B cell (primary cell): ENCODE measurements at regions not wholly inside any gene's neighbourhood (a gene's known extent, or its start where the extent isn't known, plus 50 kb on each side); places are given as distances from the start of the nearest gene placed in this dataset.

Source experiments
- ATAC-seq: fragments of 200-7000 bp; cut with Tn5 transposase; one replicate; pipeline ENCODE4 v1.10.0; 2021; ENCODE audit warnings: low read depth, mild to moderate bottlenecking, moderate number of reproducible peaks, moderate library complexity
- CTCF ChIA-PET: fragments of 350-600 bp; sonication (Branson Sonifier 250); formaldehyde crosslinking; loops from one replicate; lab custom pipeline; 2021; ENCODE audit warnings: antibody characterized with exemption, inconsistent platforms; lab: Charles Lee
- POLR2A ChIA-PET: fragments of 350-600 bp; sonication (Branson Sonifier 250); formaldehyde crosslinking; loops from one replicate; lab custom pipeline; 2021; ENCODE audit warnings: antibody characterized with exemption; lab: Charles Lee
- DNase-seq: peaks from one replicate; pipeline ENCODE4 v3.0.0; 2013
- H2AFZ ChIP-seq: 2 replicates; pipeline ENCODE4 v1.6.1; 2012; ENCODE audit warnings: mild to moderate bottlenecking, low read depth, low read length; ENCODE audit not compliant: insufficient read depth, poor library complexity, severe bottlenecking
- H3K27ac ChIP-seq, 2 donors: 1 replicate in 1 of 2; 2 replicates in 1 of 2; pipeline ENCODE4 v1.5.1; 2012 to 2013; ENCODE audit warnings: low read length in 2 of 2, mild to moderate bottlenecking in 2 of 2, moderate library complexity in 1 of 2
- H3K27me3 ChIP-seq, 4 experiments: fragments of 200-600 bp in 1 of 4; sonication (generic) in 1 of 4; replicated peaks in 1 of 4; 1 replicate in 2 of 4; 2 replicates in 2 of 4; pipeline versions ENCODE4 v1.6.1 to v1.7.0; 2013 to 2016; ENCODE audit warnings: low read length in 3 of 4, mild to moderate bottlenecking in 2 of 4, mixed read lengths in 1 of 4, moderate library complexity in 1 of 4; ENCODE audit not compliant: insufficient read depth in 4 of 4, control insufficient read depth in 3 of 4; ENCODE audit errors: control extremely low read depth in 1 of 4
- H3K36me3 ChIP-seq, 2 experiments: replicated peaks in 1 of 2; 1 replicate in 1 of 2; 2 replicates in 1 of 2; pipeline versions ENCODE4 v1.6.1 to v1.7.1; 2013; ENCODE audit warnings: low read length in 1 of 2; ENCODE audit not compliant: insufficient read depth in 2 of 2, control insufficient read depth in 1 of 2; ENCODE audit errors: control extremely low read depth in 1 of 2, extremely low read depth in 1 of 2
- H3K4me1 ChIP-seq, 2 donors: fragments of 200-600 bp in 1 of 2; sonication (generic) in 1 of 2; 1 replicate in 1 of 2; 2 replicates in 1 of 2; pipeline versions ENCODE4 v1.5.1 to v1.6.1; 2013 to 2017; ENCODE audit warnings: low read length in 2 of 2; ENCODE audit not compliant: control insufficient read depth in 2 of 2, insufficient read depth in 2 of 2
- H3K4me2 ChIP-seq: replicated peaks from 2 replicates; pipeline ENCODE3; 2012; ENCODE audit warnings: mild to moderate bottlenecking, low read depth, low read length; ENCODE audit not compliant: poor library complexity, severe bottlenecking
- H3K4me3 ChIP-seq, 5 experiments: fragments of 200-600 bp in 1 of 5; sonication (generic) in 1 of 5; 1 replicate in 3 of 5; 2 replicates in 2 of 5; pipeline versions ENCODE4 v1.5.1 to v1.7.0; 2011 to 2016; ENCODE audit warnings: low read length in 4 of 5, mild to moderate bottlenecking in 4 of 5, low read depth in 2 of 5, control low read depth in 1 of 5, moderate library complexity in 1 of 5; ENCODE audit not compliant: insufficient read depth in 1 of 5; ENCODE audit errors: control extremely low read depth in 1 of 5, extremely low read depth in 1 of 5
- H3K79me2 ChIP-seq: fragments of 200-600 bp; sonication (generic); one replicate; pipeline ENCODE4 v1.6.0; 2016; ENCODE audit warnings: low read length; ENCODE audit not compliant: control insufficient read depth, insufficient read depth
- H3K9ac ChIP-seq: fragments of 200-600 bp; sonication (generic); 2 replicates; pipeline ENCODE4 v1.6.1; 2017; ENCODE audit warnings: mild to moderate bottlenecking, low read length, moderate library complexity
- H3K9me3 ChIP-seq, 3 donors: one replicate each; pipeline versions ENCODE4 v1.6.1 to v1.7.1; 2013; ENCODE audit warnings: low read length in 2 of 3; ENCODE audit not compliant: control insufficient read depth in 2 of 3, insufficient read depth in 1 of 3; ENCODE audit errors: control extremely low read depth in 1 of 3
- H4K20me1 ChIP-seq: 2 replicates; pipeline ENCODE4 v1.6.0; 2012; ENCODE audit warnings: mild to moderate bottlenecking, low read length; ENCODE audit not compliant: insufficient read depth, control insufficient read depth, poor library complexity, severe bottlenecking
- H3K27ac Mint-ChIP-seq: one replicate; pipeline ENCODE4 v1.8.0; 2021; ENCODE audit warnings: mixed read lengths
- H3K27me3 Mint-ChIP-seq: one replicate; pipeline ENCODE4 v1.8.0; 2021; ENCODE audit warnings: mixed read lengths
- H3K4me1 Mint-ChIP-seq: one replicate; pipeline ENCODE4 v1.8.0; 2021; ENCODE audit warnings: mixed read lengths
- H3K4me3 Mint-ChIP-seq: one replicate; pipeline ENCODE4 v1.8.0; 2021; ENCODE audit warnings: mixed read lengths
- H3K9me3 Mint-ChIP-seq: one replicate; pipeline ENCODE4 v1.8.0; 2022; ENCODE audit warnings: mixed read lengths; ENCODE audit not compliant: insufficient read depth
- EZH2 ChIP-seq: IDR thresholded peaks from 2 replicates; pipeline ENCODE4 v1.6.1; 2012; ENCODE audit warnings: borderline replicate concordance, low read depth, mild to moderate bottlenecking, moderate library complexity, low read length; ENCODE audit not compliant: insufficient read depth, poor library complexity, severe bottlenecking
- WGBS: methylation state at CpG from one replicate; pipeline ENCODE4 v1.1.5; 2013; ENCODE audit warnings: missing lambda C conversion rate; ENCODE audit not compliant: insufficient coverage; 5-methylcytosine and 5-hydroxymethylcytosine counted together
- intact Hi-C: fragments of 100-400 bp; cut with micrococcal nuclease; formaldehyde crosslinking; loops from one replicate; pipeline ENCODE4 v1.10.0; 2022
- TF ChIP-seq, protein P1 (sequence below): fragments of 200-600 bp; IDR thresholded peaks from one replicate; pipeline ENCODE4 v1.8.0; 2022; ENCODE audit warnings: antibody characterized with exemption, mild to moderate bottlenecking

DNA sequence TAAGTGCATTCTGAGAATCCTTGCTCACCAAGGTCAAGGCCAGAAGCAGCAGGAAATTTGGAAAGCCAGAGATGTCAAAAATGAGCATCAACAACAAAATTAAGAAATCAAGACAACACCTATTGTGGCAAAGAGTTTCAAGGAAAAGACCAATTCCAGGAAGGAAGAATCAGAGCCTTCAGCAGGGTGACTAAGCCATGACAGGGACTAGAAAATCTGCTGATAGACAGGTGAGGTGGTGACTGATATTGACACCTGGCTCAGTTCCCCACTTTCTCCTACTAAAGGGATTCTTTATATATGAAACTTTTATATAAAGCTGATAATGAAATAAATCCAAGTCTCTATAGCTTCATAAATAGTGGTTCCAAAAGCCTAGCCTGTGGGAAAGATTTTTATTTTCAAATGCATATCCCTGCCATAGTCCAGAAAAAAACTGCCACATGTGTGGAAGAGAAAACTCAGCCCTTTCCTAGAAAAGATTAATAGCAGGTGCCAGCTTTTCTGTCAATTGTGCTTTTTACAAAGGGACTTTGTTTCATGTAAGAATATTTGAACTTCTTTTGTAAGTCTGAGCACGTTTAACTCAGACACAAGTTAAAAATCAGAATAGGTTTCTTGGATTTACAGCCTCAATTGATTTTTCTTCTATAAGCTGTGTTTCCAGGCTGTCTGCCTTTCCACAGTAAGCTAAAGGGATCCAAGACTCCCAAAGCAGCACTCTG lies 81.1 kb upstream of the GRAMD2B start:
- H3K4me1 Mint-ChIP-seq: no peaks in the 10 kb centered on the region
- no peaks in the 10 kb centered on the region for H3K9me3 Mint-ChIP-seq
- Histone ChIP-seq H4K20me1 (no peaks in the 10 kb centered on the region), H3K36me3 (no peaks in the 10 kb centered on the region), H3K9me3 (no peaks in the 10 kb centered on the region), H3K4me3 (no peak overlapping the region), H2AFZ (no peak overlapping the region), H3K4me2 (no peak overlapping the region), H3K27ac (no peak overlapping the region), H3K9ac (no peak overlapping the region), H3K4me1 (no peaks in the 10 kb centered on the region), H3K27me3 (peaks cover 0 to 12% (median 5%) of the 10 kb centered on the region in 4 experiments), H3K79me2 (no peaks in the 10 kb centered on the region)
- ChIA-PET POLR2A (no interaction called here), CTCF (interaction anchor here (1.0 to 1.9 kb wide), 5 partner anchors 11 to 259 kb away, joined by 3 to 7 read pairs (median 5); partner anchors contain the start of gene PHAX)
- H3K27ac Mint-ChIP-seq: no peak overlapping the region
- no peak for ATAC-seq
- H3K4me3 Mint-ChIP-seq: no peak overlapping the region
- TF ChIP-seq EZH2: no peak
- TF ChIP-seq, protein P1, sequence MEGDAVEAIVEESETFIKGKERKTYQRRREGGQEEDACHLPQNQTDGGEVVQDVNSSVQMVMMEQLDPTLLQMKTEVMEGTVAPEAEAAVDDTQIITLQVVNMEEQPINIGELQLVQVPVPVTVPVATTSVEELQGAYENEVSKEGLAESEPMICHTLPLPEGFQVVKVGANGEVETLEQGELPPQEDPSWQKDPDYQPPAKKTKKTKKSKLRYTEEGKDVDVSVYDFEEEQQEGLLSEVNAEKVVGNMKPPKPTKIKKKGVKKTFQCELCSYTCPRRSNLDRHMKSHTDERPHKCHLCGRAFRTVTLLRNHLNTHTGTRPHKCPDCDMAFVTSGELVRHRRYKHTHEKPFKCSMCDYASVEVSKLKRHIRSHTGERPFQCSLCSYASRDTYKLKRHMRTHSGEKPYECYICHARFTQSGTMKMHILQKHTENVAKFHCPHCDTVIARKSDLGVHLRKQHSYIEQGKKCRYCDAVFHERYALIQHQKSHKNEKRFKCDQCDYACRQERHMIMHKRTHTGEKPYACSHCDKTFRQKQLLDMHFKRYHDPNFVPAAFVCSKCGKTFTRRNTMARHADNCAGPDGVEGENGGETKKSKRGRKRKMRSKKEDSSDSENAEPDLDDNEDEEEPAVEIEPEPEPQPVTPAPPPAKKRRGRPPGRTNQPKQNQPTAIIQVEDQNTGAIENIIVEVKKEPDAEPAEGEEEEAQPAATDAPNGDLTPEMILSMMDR: no peak
- no peak for DNase-seq
- WGBS: 86% methylated on average over 1 of the region's 1 CpG
- intact Hi-C loops: no loop called here
- peaks cover 18% of the 10 kb centered on the region for H3K27me3 Mint-ChIP-seq

DNA sequence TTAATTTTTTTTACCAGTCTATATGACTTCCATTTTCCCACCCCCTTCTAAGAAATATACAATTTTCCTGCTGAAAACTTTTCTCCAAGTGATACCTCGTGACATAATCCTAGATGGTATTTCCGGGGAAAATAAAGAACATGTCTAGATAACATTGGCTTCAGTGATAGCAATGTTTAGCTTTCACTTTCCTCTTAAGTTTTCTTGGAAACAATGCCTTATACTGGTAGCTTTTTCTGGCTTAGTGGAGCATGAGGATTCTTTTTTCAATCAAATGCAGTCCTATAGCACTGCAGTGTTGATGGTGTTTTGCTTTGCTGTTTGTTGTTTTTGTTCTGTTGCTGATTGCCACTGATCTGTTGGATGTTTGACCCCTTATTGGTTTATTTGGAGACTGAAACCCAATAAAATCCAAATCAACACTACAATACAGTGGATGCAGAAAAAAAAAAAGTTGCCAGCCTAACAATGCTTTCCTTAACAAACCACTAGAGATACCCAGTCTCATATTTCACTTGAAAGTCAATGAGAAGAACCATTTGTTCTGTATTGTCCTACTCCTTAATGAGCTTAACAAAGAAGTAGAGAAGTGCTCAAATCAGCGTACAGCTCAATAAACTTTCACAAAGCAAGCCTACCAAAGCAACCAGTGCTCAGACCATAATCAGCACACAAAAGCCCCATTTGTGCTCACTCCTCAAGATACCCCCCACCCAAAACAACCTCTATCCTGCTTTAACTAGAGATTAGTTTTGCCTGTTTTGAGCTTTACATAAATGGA lies 74.2 kb upstream of the GRAMD2B start:
- Mint-ChIP-seq H3K4me1 (peaks cover 2% of the 10 kb centered on the region), H3K27ac (no peak overlapping the region), H3K4me3 (no peak overlapping the region), H3K27me3 (peaks cover 35% of the 10 kb centered on the region), H3K9me3 (no peaks in the 10 kb centered on the region)
- no peak overlapping the region for H3K9ac ChIP-seq
- no peaks in the 10 kb centered on the region for H3K36me3 ChIP-seq
- CTCF ChIA-PET: interaction anchor here (0.7 to 1.6 kb wide), 4 partner anchors 8 to 584 kb away, joined by 3 to 6 read pairs (median 4); no protein-coding TSS in a partner anchor
- WGBS: no CpG with 5 or more reads among the region's 3 CpGs
- peaks cover 0 to 8% (median 6%) of the 10 kb centered on the region in 4 experiments for H3K27me3 ChIP-seq
- H3K4me1 ChIP-seq: no peaks in the 10 kb centered on the region
- ATAC-seq (no peak), DNase-seq (no peak)
- intact Hi-C loops: no loop called here
- no peaks in the 10 kb centered on the region for H3K79me2 ChIP-seq
- no peaks in the 10 kb centered on the region for H3K9me3 ChIP-seq
- POLR2A ChIA-PET: no interaction called here
- H3K27ac ChIP-seq: no peak overlapping the region
- TF ChIP-seq, protein P1: no peak
- no peak for TF ChIP-seq EZH2
- no peaks in the 10 kb centered on the region for H4K20me1 ChIP-seq
- no peak overlapping the region for H2AFZ ChIP-seq
- no peak overlapping the region for H3K4me2 ChIP-seq
- no peak overlapping the region for H3K4me3 ChIP-seq
